ENCODE measurements at regions not wholly inside any gene's neighbourhood (a gene's known extent, or its start where the extent isn't known, plus 50 kb on each side); places are given as distances from the start of the nearest gene placed in this dataset.
"Not testable (repeated sequence)": the region's sequence is repeated elsewhere in the genome, so short reads cannot be mapped to it uniquely, and the experiment has no call there.

GRCh38 chr12:3367750-3368444 lies 123.1 kb upstream of the PRMT8 start:
- no peak for DNase-seq (ENCODE audit: low spot score)

- no peak for DNase-seq (ENCODE audit: low spot score)
Observed at GRCh38 chr12:3371018-3371417, 120.0 kb upstream of the PRMT8 start.

- DNase-seq (ENCODE audit: low spot score), result no peak
Observed at GRCh38 chr12:3375326-3375725, 115.7 kb upstream of the PRMT8 start.

GRCh38 chr12:3376779-3377455 lies 114.1 kb upstream of the PRMT8 start:
- no peak for DNase-seq (ENCODE audit: low spot score)

- DNase-seq (ENCODE audit: low spot score), result no peak
Observed at GRCh38 chr12:3378655-3379054, 112.3 kb upstream of the PRMT8 start.

GRCh38 chr12:3379079-3379478 lies 111.9 kb upstream of the PRMT8 start:
- no peak for DNase-seq (ENCODE audit: low spot score)

- DNase-seq (ENCODE audit: low spot score), result no peak
Observed at GRCh38 chr12:3380200-3381043, 110.6 kb upstream of the PRMT8 start.

- no peak for DNase-seq (ENCODE audit: low spot score)
Observed at GRCh38 chr12:3381059-3382047, 109.7 kb upstream of the PRMT8 start.

- no peak for DNase-seq (ENCODE audit: low spot score)
Observed at GRCh38 chr12:3389986-3390385, 101.0 kb upstream of the PRMT8 start.

- DNase-seq (ENCODE audit: low spot score), result not testable (repeated sequence)
Observed at GRCh38 chr12:3397596-3397995, 93.4 kb upstream of the PRMT8 start.

GRCh38 chr12:3398196-3398789 lies 92.7 kb upstream of the PRMT8 start:
- DNase-seq (ENCODE audit: low spot score), result no peak

GRCh38 chr12:3405821-3406220 lies 85.2 kb upstream of the PRMT8 start:
- no peak for DNase-seq (ENCODE audit: low spot score)

GRCh38 chr12:3407723-3408122 lies 83.3 kb upstream of the PRMT8 start:
- DNase-seq (ENCODE audit: low spot score), result no peak

- DNase-seq (ENCODE audit: low spot score), result no peak
Observed at GRCh38 chr12:3409662-3410061, 81.3 kb upstream of the PRMT8 start.

GRCh38 chr12:3416159-3416558 lies 74.8 kb upstream of the PRMT8 start:
- no peak for DNase-seq (ENCODE audit: low spot score)

- DNase-seq (ENCODE audit: low spot score), result no peak
Observed at GRCh38 chr12:3416670-3417069, 74.3 kb upstream of the PRMT8 start.

GRCh38 chr12:3417113-3417512 lies 73.9 kb upstream of the PRMT8 start:
- DNase-seq (ENCODE audit: low spot score), result no peak

- no peak for DNase-seq (ENCODE audit: low spot score)
Observed at GRCh38 chr12:3417937-3418462, 73.0 kb upstream of the PRMT8 start.

- DNase-seq (ENCODE audit: low spot score), result no peak
Observed at GRCh38 chr12:3418609-3419390, 72.2 kb upstream of the PRMT8 start.

- no peak for DNase-seq (ENCODE audit: low spot score)
Observed at GRCh38 chr12:3419558-3419957, 71.4 kb upstream of the PRMT8 start.

Data from hepatic stellate cell (primary cell).